Activated T-cell treated with anti-CD3 and anti-CD28 coated beads, Interleukin-2, amount 50 U/mL, for 4 hours (primary cell): ENCODE measurements at regions not wholly inside any gene's neighbourhood (a gene's known extent, or its start where the extent isn't known, plus 50 kb on each side); places are given as distances from the start of the nearest gene placed in this dataset.

Experiments used
- ATAC-seq, 2 donors: fragments of 200-7000 bp; cut with Tn5 transposase; one replicate each; pipeline ENCODE4 v1.10.0; 2021
- DNase-seq: peaks from one replicate; pipeline ENCODE4 v3.0.0-alpha.2; 2020
- H3K27me3 Mint-ChIP-seq: one replicate; pipeline ENCODE4 v1.8.0; 2021; ENCODE audit warnings: low read depth, mixed read lengths
- H3K36me3 Mint-ChIP-seq: one replicate; pipeline ENCODE4 v1.8.0; 2022; ENCODE audit warnings: mixed read lengths; ENCODE audit not compliant: insufficient read depth
- H3K4me1 Mint-ChIP-seq: one replicate; pipeline ENCODE4 v1.8.0; 2021; ENCODE audit warnings: low read depth, mixed read lengths
- H3K4me3 Mint-ChIP-seq: one replicate; pipeline ENCODE4 v1.8.0; 2021; ENCODE audit warnings: mild to moderate bottlenecking, moderate library complexity, mixed read lengths
- H3K9me3 Mint-ChIP-seq: one replicate; pipeline ENCODE4 v1.8.0; 2021; ENCODE audit warnings: mixed read lengths

DNA sequence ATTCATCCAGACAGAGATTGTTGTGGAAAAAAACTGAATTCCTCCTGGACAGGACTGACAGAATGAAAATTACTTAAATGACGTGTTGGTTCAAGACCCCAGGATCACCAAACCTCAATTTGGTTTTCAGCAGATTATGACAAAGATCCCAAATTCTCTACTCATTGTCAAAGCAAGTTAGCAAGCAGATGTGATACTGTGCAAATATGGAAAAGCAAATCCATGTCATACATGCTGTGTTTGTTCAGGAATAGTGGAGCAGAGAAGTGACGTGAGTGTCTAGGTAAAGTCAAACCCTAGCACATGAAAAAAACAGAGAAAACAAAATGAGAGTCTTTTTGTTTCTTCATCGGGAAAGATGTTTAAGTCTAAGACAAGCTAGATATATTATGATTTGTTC is 169.2 kb upstream of the NBEA start:
- no peak for ATAC-seq
- Mint-ChIP-seq H3K4me1 (no peaks in the 10 kb centered on the region), H3K27me3 (no peaks in the 10 kb centered on the region), H3K4me3 (no peak overlapping the region), H3K9me3 (peaks cover 3% of the 10 kb centered on the region), H3K36me3 (no peaks in the 10 kb centered on the region)
- DNase-seq = no peak

DNA sequence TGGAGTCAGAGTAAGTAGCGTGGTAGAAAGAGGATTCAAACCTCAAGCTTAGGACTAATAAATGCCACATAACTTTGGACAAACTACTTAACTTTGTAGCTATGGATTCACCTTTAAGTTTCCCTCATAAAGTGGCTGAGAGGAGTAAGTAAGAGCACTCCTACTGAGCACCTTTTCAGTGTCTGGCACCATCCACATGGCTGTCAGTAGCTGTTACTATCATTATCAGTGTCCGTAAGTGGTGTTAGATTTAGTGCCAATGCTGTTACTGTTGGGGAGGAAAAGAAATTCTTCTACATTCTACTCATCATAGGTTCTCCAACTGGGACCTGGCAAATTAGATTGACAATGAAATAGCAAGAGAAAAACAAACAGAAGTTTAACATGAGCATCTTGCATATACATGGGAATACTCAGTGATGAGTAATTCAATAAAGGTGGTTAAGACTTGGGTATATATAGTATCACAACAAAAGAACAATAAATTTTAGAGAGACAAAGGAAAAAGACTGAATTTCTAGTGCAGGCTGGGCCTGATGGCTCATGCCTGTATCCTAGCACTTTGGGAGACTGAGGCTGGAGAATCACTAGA is 165.6 kb upstream of the NBEA start:
- no peak overlapping the region for H3K4me3 Mint-ChIP-seq
- DNase-seq (no peak), ATAC-seq (no peak)
- H3K27me3 Mint-ChIP-seq = no peaks in the 10 kb centered on the region
- H3K4me1 Mint-ChIP-seq = no peaks in the 10 kb centered on the region
- H3K36me3 Mint-ChIP-seq = no peaks in the 10 kb centered on the region
- H3K9me3 Mint-ChIP-seq = peaks cover 6% of the 10 kb centered on the region

DNA sequence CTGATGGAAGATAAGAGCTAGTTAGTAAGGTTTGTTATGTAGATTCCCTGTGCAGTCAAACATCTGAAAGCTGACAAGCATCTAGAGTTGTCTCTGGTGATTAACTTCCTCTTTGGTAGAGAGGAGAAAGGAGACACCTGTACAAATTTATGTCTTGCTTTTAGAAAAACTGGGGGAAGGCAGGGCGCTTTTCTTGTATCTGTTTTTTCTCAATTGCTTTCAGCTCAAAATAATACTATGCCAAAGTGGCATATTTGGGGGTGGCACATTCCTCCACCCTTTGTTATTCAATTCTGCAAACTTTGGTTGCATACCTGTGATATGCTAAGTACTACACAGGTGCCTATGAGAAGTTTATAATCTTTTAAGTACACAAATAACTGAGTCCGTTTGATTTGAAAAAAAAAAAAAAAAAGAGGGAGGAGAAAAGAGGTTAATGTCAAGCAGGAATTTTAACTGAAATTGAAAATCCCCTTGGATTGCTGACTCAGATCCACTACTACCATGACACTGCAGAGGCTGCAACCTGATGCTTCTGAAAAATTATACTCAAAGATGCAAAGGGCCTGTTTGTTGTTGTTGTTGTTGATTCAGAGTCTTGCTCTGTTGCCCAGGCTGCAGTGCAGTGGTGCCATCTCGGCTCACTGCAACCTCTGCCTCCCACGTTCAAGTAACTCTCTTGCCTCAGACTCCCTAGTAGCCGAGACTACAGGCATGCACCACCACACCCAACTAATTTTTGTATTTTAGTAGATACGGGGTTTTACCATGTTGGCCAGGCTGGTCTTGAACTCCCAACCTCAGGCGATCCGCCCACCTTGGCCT is 164.8 kb upstream of the NBEA start:
- Mint-ChIP-seq H3K9me3 (peaks cover 6% of the 10 kb centered on the region), H3K4me1 (no peaks in the 10 kb centered on the region), H3K27me3 (no peaks in the 10 kb centered on the region), H3K4me3 (no peak overlapping the region), H3K36me3 (no peaks in the 10 kb centered on the region)
- ATAC-seq = no peak
- no peak for DNase-seq

DNA sequence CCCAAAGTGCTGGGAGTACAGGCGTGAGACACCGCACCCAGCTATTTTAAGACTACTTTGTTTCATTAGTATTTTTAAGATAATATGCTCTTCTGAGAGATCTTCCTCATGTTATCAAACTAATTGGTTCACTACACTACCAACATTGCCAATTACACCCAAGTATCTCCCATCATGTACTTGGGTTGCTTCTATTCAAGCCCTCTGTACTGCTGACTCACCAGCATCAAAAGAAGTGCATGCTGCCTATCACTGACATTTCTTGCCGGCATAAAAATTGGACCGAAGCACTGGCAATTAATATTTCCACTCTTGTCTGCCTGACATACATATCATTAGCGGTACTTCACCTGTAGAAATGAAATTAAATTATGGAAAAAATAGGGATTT is 164.2 kb upstream of the NBEA start:
- Mint-ChIP-seq H3K9me3 (peaks cover 6% of the 10 kb centered on the region), H3K4me1 (no peaks in the 10 kb centered on the region), H3K4me3 (no peak overlapping the region), H3K27me3 (no peaks in the 10 kb centered on the region), H3K36me3 (no peaks in the 10 kb centered on the region)
- ATAC-seq (no peak), DNase-seq (no peak)

DNA sequence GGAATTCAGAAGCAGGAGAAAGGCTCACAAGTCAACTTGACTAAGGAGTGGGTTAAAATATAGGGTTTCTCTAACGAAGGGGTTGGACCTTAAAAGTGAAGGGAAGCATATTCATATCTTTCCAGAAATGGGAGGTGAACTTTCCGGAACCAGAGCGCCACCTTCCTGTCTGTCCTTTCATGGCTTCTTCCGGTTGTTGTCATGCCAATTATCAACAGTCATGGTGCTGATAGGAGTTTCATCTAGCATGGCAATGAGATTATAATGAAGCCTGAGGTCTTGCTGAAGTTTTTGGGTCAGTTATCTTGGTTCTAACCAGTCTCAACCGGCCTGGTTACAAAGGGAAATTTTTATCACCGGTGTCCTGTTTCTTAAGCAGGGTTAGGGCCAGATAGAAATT is 162.9 kb upstream of the NBEA start:
- Mint-ChIP-seq H3K9me3 (peaks cover 6% of the 10 kb centered on the region), H3K27me3 (no peaks in the 10 kb centered on the region), H3K4me1 (no peaks in the 10 kb centered on the region), H3K36me3 (no peaks in the 10 kb centered on the region), H3K4me3 (no peak overlapping the region)
- DNase-seq (no peak), ATAC-seq (no peak)

DNA sequence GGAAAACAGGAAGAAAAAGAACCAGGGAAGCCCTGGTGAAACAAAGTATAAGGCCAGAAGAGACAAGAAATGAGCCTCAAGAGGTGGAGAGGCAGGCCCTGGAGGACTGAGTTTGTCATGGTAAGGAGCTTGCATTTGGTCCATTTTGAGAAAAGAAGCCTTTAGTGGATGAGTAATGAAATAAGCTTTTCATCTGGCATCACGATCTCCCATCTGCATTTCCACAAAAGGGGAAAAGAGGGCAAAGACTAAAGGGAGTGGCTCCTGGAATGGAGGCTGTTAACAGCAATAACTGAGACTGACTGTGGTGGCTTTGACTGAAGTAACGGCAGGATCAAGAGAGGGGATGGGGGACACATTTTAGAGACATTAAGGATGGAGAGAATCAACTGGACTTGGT is 148.8 kb upstream of the NBEA start:
- no peak for ATAC-seq
- Mint-ChIP-seq H3K27me3 (no peaks in the 10 kb centered on the region), H3K9me3 (peaks cover 5% of the 10 kb centered on the region), H3K4me3 (no peak overlapping the region), H3K4me1 (no peaks in the 10 kb centered on the region), H3K36me3 (no peaks in the 10 kb centered on the region)
- no peak for DNase-seq

DNA sequence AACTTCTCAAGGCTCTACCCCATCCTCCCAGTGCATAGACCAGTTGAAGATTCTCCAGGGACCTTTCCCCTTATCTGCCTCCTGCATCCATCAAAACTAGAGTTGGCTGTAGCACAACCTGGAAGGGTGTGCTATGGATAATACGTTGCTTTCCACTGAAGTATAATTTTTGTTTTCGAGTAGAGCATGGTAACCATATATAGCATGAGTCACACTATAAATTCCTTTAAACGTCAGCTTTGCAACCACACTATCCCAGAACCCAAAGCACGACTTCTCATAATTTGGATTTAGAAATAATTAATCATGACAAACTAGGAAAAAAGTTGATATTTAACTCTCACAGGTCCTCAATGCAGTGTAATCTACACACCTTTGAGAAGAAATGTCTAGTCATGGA is 138.3 kb upstream of the NBEA start:
- no peak for ATAC-seq
- Mint-ChIP-seq H3K9me3 (no peaks in the 10 kb centered on the region), H3K27me3 (peaks cover 1% of the 10 kb centered on the region), H3K4me1 (no peaks in the 10 kb centered on the region), H3K4me3 (no peak overlapping the region), H3K36me3 (no peaks in the 10 kb centered on the region)
- DNase-seq = no peak

DNA sequence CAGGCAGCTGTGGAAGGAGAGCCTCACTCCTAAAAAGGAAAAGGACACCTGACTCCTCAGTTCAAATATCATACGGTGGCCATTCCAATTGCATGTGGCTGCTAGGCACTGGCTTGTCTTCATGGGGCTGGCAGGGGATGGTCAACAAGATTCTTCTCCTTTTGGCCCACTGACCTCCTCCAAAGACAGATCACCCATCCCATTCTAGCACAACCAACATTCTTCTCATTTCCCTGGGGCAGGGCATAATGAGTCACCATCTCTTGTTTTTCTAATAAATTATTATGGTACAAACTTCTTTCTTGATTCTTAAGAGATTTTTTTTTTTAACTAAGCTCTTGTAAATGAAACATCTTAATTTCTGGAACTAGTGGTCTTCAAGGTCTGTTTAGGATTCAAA is 136.7 kb upstream of the NBEA start:
- ATAC-seq (no peak), DNase-seq (no peak)
- Mint-ChIP-seq H3K4me1 (no peaks in the 10 kb centered on the region), H3K36me3 (no peaks in the 10 kb centered on the region), H3K27me3 (peaks cover 1% of the 10 kb centered on the region), H3K9me3 (no peaks in the 10 kb centered on the region), H3K4me3 (no peak overlapping the region)

DNA sequence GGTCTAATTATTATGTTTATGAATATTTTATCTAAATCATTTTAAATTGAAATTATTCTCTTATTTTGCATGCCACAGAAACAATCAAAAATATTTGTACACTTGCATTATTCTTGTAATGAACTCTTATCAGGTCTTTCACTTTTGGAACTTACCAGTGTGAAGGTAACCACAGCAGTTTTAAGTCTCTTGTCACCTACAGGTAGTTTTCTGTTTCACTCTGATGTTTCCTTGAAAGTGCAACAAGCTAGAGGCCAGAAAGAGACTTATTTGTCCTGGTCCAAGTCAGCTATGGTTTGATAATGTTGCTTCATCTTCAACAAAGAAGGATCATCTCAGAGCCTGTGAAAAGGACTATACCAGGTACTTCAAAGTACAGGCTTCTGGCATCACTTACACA is 133.4 kb upstream of the NBEA start:
- Mint-ChIP-seq H3K27me3 (no peaks in the 10 kb centered on the region), H3K9me3 (peaks cover 13% of the 10 kb centered on the region), H3K36me3 (no peaks in the 10 kb centered on the region), H3K4me3 (no peak overlapping the region), H3K4me1 (no peaks in the 10 kb centered on the region)
- ATAC-seq (no peak), DNase-seq (no peak)

DNA sequence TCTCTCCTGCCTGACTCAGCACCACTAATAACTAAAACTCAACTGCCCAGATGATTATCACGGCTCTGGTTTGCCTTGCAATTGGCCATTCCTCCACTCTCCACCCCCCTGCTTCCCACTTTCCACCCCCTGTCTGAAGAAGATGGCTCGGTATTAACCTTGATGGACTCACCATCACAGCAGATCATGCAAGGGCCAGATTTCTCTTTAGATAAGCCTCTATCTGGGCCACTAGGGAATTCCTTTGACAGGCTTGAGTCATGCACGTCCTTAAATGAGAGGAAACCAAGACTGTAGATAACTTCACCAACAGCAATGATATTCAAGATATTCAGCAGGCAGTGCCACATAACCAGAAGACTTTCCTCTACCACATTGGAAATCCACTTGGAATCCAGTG is 131.1 kb upstream of the NBEA start:
- H3K36me3 Mint-ChIP-seq = no peaks in the 10 kb centered on the region
- H3K4me3 Mint-ChIP-seq = no peak overlapping the region
- no peak for ATAC-seq
- H3K9me3 Mint-ChIP-seq = peaks cover 13% of the 10 kb centered on the region
- no peaks in the 10 kb centered on the region for H3K27me3 Mint-ChIP-seq
- H3K4me1 Mint-ChIP-seq = no peaks in the 10 kb centered on the region
- no peak for DNase-seq

DNA sequence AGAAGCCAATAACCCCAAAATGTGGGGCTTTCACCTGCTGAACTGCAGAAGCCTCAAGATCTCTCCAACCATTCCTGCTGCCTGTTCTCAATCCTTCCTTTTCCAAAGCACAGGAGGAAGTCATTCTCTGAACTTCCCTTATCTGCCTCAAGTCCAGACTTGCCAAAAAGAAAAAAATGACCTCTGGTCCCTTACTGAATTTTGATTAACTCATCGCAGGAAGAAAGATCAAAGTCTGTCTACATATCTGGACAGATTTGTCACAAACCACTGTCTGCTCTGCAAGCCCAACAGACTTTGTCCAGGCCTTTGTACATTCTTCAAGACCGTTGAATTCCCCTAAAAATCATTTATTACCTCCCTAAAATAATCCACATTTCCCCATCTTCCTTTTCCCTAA is 126.5 kb upstream of the NBEA start:
- ATAC-seq = no peak
- Mint-ChIP-seq H3K4me3 (no peak overlapping the region), H3K36me3 (no peaks in the 10 kb centered on the region), H3K4me1 (no peaks in the 10 kb centered on the region), H3K27me3 (no peaks in the 10 kb centered on the region), H3K9me3 (peaks cover 13% of the 10 kb centered on the region)
- DNase-seq = no peak

DNA sequence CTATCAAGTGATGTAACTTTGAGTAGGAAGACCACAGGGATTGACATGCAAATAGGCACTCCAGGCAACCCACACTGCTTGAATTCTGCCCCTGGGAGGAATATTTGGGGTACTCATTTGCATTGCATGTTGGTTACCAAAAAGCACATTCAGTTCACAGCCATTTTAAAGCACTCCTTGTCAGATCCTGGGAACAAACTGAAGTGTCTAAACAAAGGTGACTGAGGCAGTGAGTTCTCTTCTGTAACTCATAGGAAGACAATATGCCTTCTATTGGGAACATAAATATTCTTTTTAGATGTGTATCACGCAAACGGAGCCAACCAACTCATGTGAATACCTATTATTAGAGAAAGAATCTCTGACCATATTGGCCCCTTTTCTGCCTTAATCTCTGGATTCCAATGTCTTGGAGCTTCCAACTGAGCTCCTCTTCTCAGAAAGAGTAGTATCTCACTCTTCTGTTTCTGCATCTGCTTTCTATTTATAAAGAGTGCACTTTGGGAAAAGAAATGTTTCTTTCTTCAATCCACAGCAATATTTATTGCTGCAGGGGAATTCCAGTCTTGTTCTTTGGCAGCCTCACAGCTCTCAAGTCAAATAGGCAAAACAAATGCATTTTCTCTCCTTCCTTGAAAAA is 125.7 kb upstream of the NBEA start:
- no peaks in the 10 kb centered on the region for H3K27me3 Mint-ChIP-seq
- no peaks in the 10 kb centered on the region for H3K36me3 Mint-ChIP-seq
- ATAC-seq = no peak

DNA sequence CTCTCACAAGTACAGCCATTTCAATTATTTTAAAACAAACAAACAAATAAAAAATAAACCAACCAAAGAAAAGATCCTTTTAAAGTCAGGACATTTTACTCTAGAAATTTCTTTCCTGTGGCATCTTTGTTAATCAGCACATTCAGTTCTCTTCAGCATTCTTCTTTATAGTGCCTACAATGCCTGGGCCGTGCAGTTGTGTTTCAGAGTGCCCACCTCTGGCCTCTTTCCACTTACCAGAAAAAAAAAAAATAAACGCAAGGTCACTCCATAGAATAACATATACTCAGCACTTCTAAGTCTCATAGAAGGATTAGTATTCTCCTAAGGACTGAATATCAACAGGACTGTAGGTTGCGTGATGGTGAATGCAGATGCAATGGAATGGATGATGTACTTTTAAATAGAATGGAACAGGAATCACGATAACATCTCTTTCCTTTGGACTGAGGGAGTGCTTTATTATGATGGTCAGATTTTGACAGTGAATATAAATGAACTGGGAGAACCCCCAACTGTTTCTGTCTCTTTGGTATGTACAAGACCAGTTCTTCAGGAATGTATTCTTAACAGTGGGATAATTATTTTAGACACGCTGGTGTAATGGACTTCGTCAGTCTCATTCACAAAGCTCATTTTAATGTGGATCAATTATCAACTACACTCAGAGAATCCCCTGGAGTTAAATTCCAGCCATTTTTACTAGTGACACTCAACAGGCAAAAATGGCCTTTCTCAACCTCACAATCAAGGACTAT is 125.0 kb upstream of the NBEA start:
- H3K27me3 Mint-ChIP-seq = no peaks in the 10 kb centered on the region
- peaks cover 12% of the 10 kb centered on the region for H3K9me3 Mint-ChIP-seq
- no peaks in the 10 kb centered on the region for H3K36me3 Mint-ChIP-seq
- H3K4me1 Mint-ChIP-seq = no peaks in the 10 kb centered on the region
- no peak overlapping the region for H3K4me3 Mint-ChIP-seq
- no peak for ATAC-seq
- DNase-seq = no peak

More for the DNA sequence above, 125.7 kb upstream of the NBEA start:
- peaks cover 13% of the 10 kb centered on the region for H3K9me3 Mint-ChIP-seq
- DNase-seq = no peak
- H3K4me1 Mint-ChIP-seq = no peaks in the 10 kb centered on the region
- H3K4me3 Mint-ChIP-seq = no peak overlapping the region

DNA sequence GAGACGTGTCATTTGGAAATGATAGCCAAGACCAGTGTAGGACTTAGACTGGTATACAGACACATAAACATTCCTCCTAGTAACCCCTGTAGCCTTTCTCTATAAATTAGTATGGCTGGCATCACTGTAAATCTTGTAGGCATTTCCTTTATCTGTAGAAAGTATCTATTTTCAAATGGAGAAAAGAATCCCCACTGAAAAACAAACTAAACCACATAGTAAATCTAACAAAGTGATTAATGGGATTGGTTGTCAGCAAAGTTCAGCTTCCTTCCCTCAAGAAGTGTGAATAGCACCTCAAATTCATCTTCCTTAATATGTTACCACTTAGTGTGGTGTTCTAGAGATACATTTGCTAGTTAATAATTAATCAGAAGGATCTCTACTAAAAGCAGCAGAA is 119.4 kb upstream of the NBEA start:
- no peaks in the 10 kb centered on the region for H3K9me3 Mint-ChIP-seq
- H3K36me3 Mint-ChIP-seq = no peaks in the 10 kb centered on the region
- DNase-seq = no peak
- no peak for ATAC-seq
- no peaks in the 10 kb centered on the region for H3K27me3 Mint-ChIP-seq
- no peak overlapping the region for H3K4me3 Mint-ChIP-seq
- no peaks in the 10 kb centered on the region for H3K4me1 Mint-ChIP-seq
